MM.1S (cell line): ENCODE measurements at regions not wholly inside any gene's neighbourhood (a gene's known extent, or its start where the extent isn't known, plus 50 kb on each side); places are given as distances from the start of the nearest gene placed in this dataset.

Experiments used
- EZH2phosphoT487 ChIP-seq: fragments of 300-600 bp; sonication (generic); IDR thresholded peaks from 2 replicates; pipeline ENCODE4 v1.6.1; 2018; ENCODE audit warnings: antibody characterized with exemption, low read length
- TF ChIP-seq, protein P1 (sequence below): fragments of 300-600 bp; sonication (generic); IDR thresholded peaks from 2 replicates; pipeline ENCODE4 v1.5.1; 2016; ENCODE audit warnings: antibody characterized with exemption, low read length, mixed read lengths

GRCh38 chr1:74818241-74818640 lies 85.3 kb downstream of the TYW3 start:
- TF ChIP-seq, protein P1, sequence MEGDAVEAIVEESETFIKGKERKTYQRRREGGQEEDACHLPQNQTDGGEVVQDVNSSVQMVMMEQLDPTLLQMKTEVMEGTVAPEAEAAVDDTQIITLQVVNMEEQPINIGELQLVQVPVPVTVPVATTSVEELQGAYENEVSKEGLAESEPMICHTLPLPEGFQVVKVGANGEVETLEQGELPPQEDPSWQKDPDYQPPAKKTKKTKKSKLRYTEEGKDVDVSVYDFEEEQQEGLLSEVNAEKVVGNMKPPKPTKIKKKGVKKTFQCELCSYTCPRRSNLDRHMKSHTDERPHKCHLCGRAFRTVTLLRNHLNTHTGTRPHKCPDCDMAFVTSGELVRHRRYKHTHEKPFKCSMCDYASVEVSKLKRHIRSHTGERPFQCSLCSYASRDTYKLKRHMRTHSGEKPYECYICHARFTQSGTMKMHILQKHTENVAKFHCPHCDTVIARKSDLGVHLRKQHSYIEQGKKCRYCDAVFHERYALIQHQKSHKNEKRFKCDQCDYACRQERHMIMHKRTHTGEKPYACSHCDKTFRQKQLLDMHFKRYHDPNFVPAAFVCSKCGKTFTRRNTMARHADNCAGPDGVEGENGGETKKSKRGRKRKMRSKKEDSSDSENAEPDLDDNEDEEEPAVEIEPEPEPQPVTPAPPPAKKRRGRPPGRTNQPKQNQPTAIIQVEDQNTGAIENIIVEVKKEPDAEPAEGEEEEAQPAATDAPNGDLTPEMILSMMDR = no peak
- TF ChIP-seq EZH2phosphoT487 = no peak
